Ovary (tissue), 7 donors: ENCODE measurements at regions not wholly inside any gene's neighbourhood (a gene's known extent, or its start where the extent isn't known, plus 50 kb on each side); places are given as distances from the start of the nearest gene placed in this dataset.

ENCODE experiments used
- DNase-seq, 5 donors: peaks; one replicate each; pipeline ENCODE4 v3.0.0-alpha.2; 2019 to 2020
- H3K27ac ChIP-seq, 2 donors: fragments of 200-600 bp; one replicate each; pipeline versions ENCODE4 v1.5.1 to v1.8.0; 2019 to 2022
- H3K27me3 ChIP-seq: fragments of 200-600 bp; one replicate; pipeline ENCODE4 v1.8.0; 2022
- H3K36me3 ChIP-seq: fragments of 200-600 bp; sonication (generic); one replicate; pipeline ENCODE4 v1.5.1; 2019
- H3K4me1 ChIP-seq: one replicate; pipeline ENCODE4 v1.8.1; 2013; ENCODE audit warnings: mild to moderate bottlenecking, moderate library complexity; ENCODE audit not compliant: insufficient read depth
- H3K4me3 ChIP-seq: fragments of 200-600 bp; sonication (generic); one replicate; pipeline ENCODE4 v1.5.1; 2017
- H3K9me3 ChIP-seq, 2 donors: fragments of 200-600 bp in 1 of 2; sonication (generic) in 1 of 2; one replicate each; pipeline versions ENCODE4 v1.5.1 to v1.8.1; 2013 to 2019; ENCODE audit warnings: mild to moderate bottlenecking in 1 of 2, moderate library complexity in 1 of 2
- CTCF ChIP-seq, 3 donors: fragments of 450-650 bp in 2 of 3; fragments of 200-600 bp in 1 of 3; IDR thresholded peaks; one replicate each; pipeline versions ENCODE4 v1.5.1 to v1.8.0; 2016 to 2022; ENCODE audit warnings: antibody characterized with exemption in 3 of 3, mild to moderate bottlenecking in 1 of 3
- EP300 ChIP-seq: sonication (generic); formaldehyde crosslinking; IDR thresholded peaks from one replicate; pipeline ENCODE4 v1.6.1; 2017; ENCODE audit warnings: antibody characterized with exemption
- POLR2A ChIP-seq: fragments of 450-650 bp; IDR thresholded peaks from one replicate; pipeline ENCODE4 v1.6.1; 2017; ENCODE audit warnings: antibody characterized with exemption, mild to moderate bottlenecking, moderate library complexity
- WGBS, 3 donors: extraction: QIAGEN DNeasy Blood & Tissue Kit in 1 of 3; methylation state at CpG; one replicate each; pipeline versions ENCODE4 v1.1.5 to v1.1.7; 2013 to 2017; 5-methylcytosine and 5-hydroxymethylcytosine counted together
- intact Hi-C, 4 donors: fragments of 100-400 bp; cut with DNase I; formaldehyde crosslinking; loops; one replicate each; pipeline versions ENCODE4 v1.11.0 to v1.15.1; 2022 to 2023
- donor health status: DM: no; HTN: no; CAD: no; lungs with moderate emphysema.
- donor health status: DM: no; HTN: no; CAD: no.
- donor health status: Bipolar disorder and iron deficiency.
- donor health status: DM: no; HTN: no; CAD: no.
- donor health status: DM: yes; HTN: yes; CAD: no.

GRCh38 chr15:93250209-93250608 is 161.2 kb upstream of the RGMA start:
- Histone ChIP-seq H3K9me3 (no peaks in the 10 kb centered on the region), H3K27ac (no peak overlapping the region), H3K4me3 (no peak overlapping the region), H3K27me3 (no peaks in the 10 kb centered on the region), H3K4me1 (peaks cover 8% of the 10 kb centered on the region), H3K36me3 (no peaks in the 10 kb centered on the region)
- intact Hi-C loops: no loop called here
- TF ChIP-seq EP300 (no peak), POLR2A (no peak), CTCF (IDR thresholded peaks at IDR 0.05) (no peak)
- no peak for DNase-seq
- WGBS, 3 donors: 51 to 62% (median 57%) methylated on average over 2 of the region's 2 CpGs

GRCh38 chr15:93249623-93250022 is 160.6 kb upstream of the RGMA start:
- Histone ChIP-seq H3K27ac (no peak overlapping the region), H3K27me3 (no peaks in the 10 kb centered on the region), H3K4me3 (no peak overlapping the region), H3K36me3 (no peaks in the 10 kb centered on the region), H3K9me3 (no peaks in the 10 kb centered on the region), H3K4me1 (peaks cover 11% of the 10 kb centered on the region)
- DNase-seq: no peak
- 82 to 92% (median 83%) methylated on average over 7 of the region's 7 CpGs for WGBS, 3 donors
- intact Hi-C loops: no loop called here
- TF ChIP-seq POLR2A (no peak), EP300 (no peak), CTCF (IDR thresholded peaks at IDR 0.05) (no peak)

GRCh38 chr15:93247466-93248121 is 158.6 kb upstream of the RGMA start:
- intact Hi-C loops: no loop called here
- WGBS, 3 donors: 89 to 91% (median 91%) methylated on average over 14 of the region's 14 CpGs
- DNase-seq: no peak
- TF ChIP-seq POLR2A: no peak
- TF ChIP-seq CTCF (IDR thresholded peaks at IDR 0.05): no peak
- no peak for TF ChIP-seq EP300
- H3K36me3 ChIP-seq: no peaks in the 10 kb centered on the region
- H3K9me3 ChIP-seq: no peaks in the 10 kb centered on the region
- peaks cover 11% of the 10 kb centered on the region for H3K4me1 ChIP-seq
- H3K4me3 ChIP-seq: no peak overlapping the region
- H3K27ac ChIP-seq: no peak overlapping the region
- no peaks in the 10 kb centered on the region for H3K27me3 ChIP-seq

- H3K9me3 ChIP-seq: no peaks in the 10 kb centered on the region
- intact Hi-C loops: no loop called here
- peaks cover 11% of the 10 kb centered on the region for H3K4me1 ChIP-seq
- no peak for DNase-seq
- H3K27me3 ChIP-seq: no peaks in the 10 kb centered on the region
- peak overlapping the region in 1 of 2 donors; percentile 70 for H3K27ac ChIP-seq
- no peak overlapping the region for H3K4me3 ChIP-seq
- H3K36me3 ChIP-seq: no peaks in the 10 kb centered on the region
- 88 to 91% (median 91%) methylated on average over 25 of the region's 25 CpGs for WGBS, 3 donors
- TF ChIP-seq CTCF (IDR thresholded peaks at IDR 0.05): no peak
- TF ChIP-seq EP300: no peak
Measured at GRCh38 chr15:93246266-93247242, 157.5 kb upstream of the RGMA start.
